Right lobe of liver (tissue), 6 donors: ENCODE measurements at regions not wholly inside any gene's neighbourhood (a gene's known extent, or its start where the extent isn't known, plus 50 kb on each side); places are given as distances from the start of the nearest gene placed in this dataset.

ENCODE experiments used
- ATAC-seq, 4 donors: fragments of 200-7000 bp; cut with Tn5 transposase; one replicate each; pipeline ENCODE4 v1.9.1; 2020; ENCODE audit warnings: mild to moderate bottlenecking in 4 of 4, moderate library complexity in 4 of 4
- DNase-seq, 3 donors: peaks; one replicate each; pipeline ENCODE4 v3.0.0-alpha.2; 2020
- H3K27ac ChIP-seq, 3 donors: fragments of 200-600 bp; one replicate each; pipeline ENCODE4 v1.8.0; 2022
- H3K27me3 ChIP-seq, 2 donors: fragments of 200-600 bp; one replicate each; pipeline ENCODE4 v1.8.0; 2022
- H3K36me3 ChIP-seq, 4 donors: fragments of 200-600 bp; sonication (generic) in 1 of 4; one replicate each; pipeline versions ENCODE4 v1.5.1 to v1.8.0; 2017 to 2022; ENCODE audit warnings: control low read depth in 1 of 4
- H3K4me1 ChIP-seq, 4 donors: fragments of 200-600 bp; sonication (generic) in 1 of 4; one replicate each; pipeline versions ENCODE4 v1.5.1 to v1.8.0; 2017 to 2022; ENCODE audit warnings: control low read depth in 1 of 4
- H3K4me3 ChIP-seq, 3 donors: fragments of 200-600 bp; one replicate each; pipeline ENCODE4 v1.8.0; 2022
- H3K9me3 ChIP-seq, 4 donors: fragments of 200-600 bp; sonication (generic) in 1 of 4; one replicate each; pipeline versions ENCODE4 v1.5.1 to v1.8.0; 2017 to 2022; ENCODE audit warnings: control low read depth in 1 of 4
- POLR2A ChIP-seq: fragments of 450-650 bp; IDR thresholded peaks from one replicate; pipeline ENCODE4 v1.6.1; 2017; ENCODE audit warnings: antibody characterized with exemption, mild to moderate bottlenecking
- WGBS: methylation state at CpG from one replicate; pipeline ENCODE4 v1.1.6; 2018; ENCODE audit warnings: low coverage, low lambda C conversion rate; ENCODE audit not compliant: insufficient coverage; ENCODE audit errors: missing lambda C conversion rate; 5-methylcytosine and 5-hydroxymethylcytosine counted together
- intact Hi-C, 2 donors: fragments of 100-400 bp; cut with DNase I; formaldehyde crosslinking; loops; one replicate each; pipeline versions ENCODE4 v1.11.2 to v1.14.1; 2022
- TF ChIP-seq, protein P1 (sequence below), 4 donors: fragments of 200-600 bp in 3 of 4; fragments of 450-650 bp in 1 of 4; IDR thresholded peaks; one replicate each; pipeline versions ENCODE4 v1.5.1 to v1.8.0; 2016 to 2022; ENCODE audit warnings: antibody characterized with exemption in 4 of 4, mild to moderate bottlenecking in 2 of 4
- donor health status: DM: no; HTN: yes; CAD: no.
- donor health status: DM: no; HTN: no; CAD: no.
- donor health status: DM: no; HTN: no; CAD: no.
- donor health status: DM: no; HTN: yes; CAD: no.
- donor health status: DM: no; HTN: yes; CAD: no.

DNA sequence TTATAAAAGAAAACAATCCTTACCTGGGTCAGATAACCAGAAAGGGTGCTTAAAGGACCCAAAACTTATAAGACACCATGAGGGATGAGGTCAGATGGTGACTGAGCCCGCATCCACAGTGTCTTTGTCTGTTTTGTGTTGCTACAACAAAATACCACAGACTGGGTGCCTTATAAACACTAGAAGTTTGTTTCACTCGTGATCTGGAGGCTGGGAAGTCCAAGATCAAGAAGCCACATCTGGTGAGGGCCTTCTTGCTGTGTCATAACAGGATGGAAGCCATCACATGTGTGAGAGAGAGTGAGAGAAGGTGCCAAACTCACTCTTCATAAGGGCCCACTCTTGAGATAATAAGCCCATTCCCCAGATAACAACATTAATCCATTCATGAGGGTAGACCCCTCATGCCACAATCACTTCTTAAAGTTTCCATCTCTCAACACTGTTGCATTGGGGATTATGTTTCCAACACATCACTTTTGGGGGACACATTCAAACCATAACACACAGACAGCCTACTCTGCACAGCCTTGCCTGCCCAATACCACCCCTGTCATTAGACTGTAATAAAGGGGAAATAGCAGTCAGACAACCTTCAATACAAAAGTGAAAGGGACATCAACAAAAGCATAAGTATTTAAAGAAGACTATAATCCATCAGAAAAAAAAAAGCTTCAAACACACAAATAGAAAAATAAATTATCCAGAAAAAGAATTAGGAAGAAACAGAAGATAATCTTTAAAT, 249.8 kb downstream of the ANAPC1 start:
- Histone ChIP-seq H3K36me3 (no peaks in the 10 kb centered on the region), H3K9me3 (no peaks in the 10 kb centered on the region), H3K27me3 (no peaks in the 10 kb centered on the region), H3K4me3 (no peak overlapping the region), H3K4me1 (no peaks in the 10 kb centered on the region), H3K27ac (no peak overlapping the region)
- no peak for TF ChIP-seq POLR2A
- TF ChIP-seq, protein P1, sequence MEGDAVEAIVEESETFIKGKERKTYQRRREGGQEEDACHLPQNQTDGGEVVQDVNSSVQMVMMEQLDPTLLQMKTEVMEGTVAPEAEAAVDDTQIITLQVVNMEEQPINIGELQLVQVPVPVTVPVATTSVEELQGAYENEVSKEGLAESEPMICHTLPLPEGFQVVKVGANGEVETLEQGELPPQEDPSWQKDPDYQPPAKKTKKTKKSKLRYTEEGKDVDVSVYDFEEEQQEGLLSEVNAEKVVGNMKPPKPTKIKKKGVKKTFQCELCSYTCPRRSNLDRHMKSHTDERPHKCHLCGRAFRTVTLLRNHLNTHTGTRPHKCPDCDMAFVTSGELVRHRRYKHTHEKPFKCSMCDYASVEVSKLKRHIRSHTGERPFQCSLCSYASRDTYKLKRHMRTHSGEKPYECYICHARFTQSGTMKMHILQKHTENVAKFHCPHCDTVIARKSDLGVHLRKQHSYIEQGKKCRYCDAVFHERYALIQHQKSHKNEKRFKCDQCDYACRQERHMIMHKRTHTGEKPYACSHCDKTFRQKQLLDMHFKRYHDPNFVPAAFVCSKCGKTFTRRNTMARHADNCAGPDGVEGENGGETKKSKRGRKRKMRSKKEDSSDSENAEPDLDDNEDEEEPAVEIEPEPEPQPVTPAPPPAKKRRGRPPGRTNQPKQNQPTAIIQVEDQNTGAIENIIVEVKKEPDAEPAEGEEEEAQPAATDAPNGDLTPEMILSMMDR (IDR thresholded peaks at IDR 0.05) = no peak
- intact Hi-C loops = no loop called here
- 61% methylated on average over 2 of the region's 2 CpGs for WGBS
- no peak for DNase-seq
- no peak for ATAC-seq

DNA sequence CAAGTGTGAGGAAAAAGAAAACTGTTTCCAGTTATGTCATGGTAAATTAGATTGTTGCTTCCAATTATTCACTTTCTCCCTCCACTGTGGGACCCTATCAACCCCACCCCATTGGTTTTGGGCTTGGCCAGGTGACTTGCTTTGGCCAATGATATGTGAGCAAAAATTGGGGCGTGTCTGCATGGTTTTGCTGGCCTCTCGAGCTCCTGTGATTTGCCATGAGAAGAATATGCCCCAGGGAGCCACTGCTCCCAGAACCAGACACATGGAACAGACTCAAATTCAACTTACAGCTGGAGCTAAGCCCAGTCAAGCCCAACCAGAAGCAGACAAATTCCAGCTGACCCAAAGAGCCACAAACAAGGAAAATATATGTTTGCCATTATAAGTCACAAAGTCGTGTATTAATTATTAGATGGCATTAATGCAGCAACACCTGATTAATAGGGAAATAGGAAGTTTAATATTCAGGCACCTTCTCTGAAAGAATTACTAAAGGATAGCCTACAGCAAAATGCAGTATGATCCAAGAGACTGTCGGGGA, 248.9 kb downstream of the ANAPC1 start:
- Histone ChIP-seq H3K27me3 (no peaks in the 10 kb centered on the region), H3K9me3 (no peaks in the 10 kb centered on the region), H3K36me3 (no peaks in the 10 kb centered on the region), H3K4me1 (no peaks in the 10 kb centered on the region), H3K4me3 (no peak overlapping the region), H3K27ac (no peak overlapping the region)
- ATAC-seq = no peak
- TF ChIP-seq, protein P1 (IDR thresholded peaks at IDR 0.05) = no peak
- no peak for TF ChIP-seq POLR2A
- intact Hi-C loops = no loop called here
- no peak for DNase-seq
- WGBS = 68% methylated on average over 4 of the region's 4 CpGs

DNA sequence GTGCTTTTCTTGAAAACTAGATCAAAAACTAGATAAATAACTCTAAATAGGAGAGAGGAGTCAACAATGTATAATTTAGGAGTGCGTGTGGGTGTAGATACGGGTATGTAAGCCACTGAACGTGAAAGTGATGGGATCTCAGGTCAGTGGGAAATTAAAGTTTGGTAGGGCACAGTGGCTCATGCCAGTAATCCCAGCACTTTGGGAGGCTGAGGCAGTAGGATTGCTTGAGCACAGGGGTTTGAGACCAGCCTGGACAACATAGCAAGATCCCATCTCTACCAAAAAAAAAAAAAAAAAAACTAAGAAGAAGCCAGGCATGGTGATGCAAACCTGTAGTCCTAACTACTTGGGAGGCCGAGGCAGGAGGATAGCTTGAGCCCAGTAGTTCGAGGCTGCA, 247.1 kb downstream of the ANAPC1 start:
- intact Hi-C loops = no loop called here

DNA sequence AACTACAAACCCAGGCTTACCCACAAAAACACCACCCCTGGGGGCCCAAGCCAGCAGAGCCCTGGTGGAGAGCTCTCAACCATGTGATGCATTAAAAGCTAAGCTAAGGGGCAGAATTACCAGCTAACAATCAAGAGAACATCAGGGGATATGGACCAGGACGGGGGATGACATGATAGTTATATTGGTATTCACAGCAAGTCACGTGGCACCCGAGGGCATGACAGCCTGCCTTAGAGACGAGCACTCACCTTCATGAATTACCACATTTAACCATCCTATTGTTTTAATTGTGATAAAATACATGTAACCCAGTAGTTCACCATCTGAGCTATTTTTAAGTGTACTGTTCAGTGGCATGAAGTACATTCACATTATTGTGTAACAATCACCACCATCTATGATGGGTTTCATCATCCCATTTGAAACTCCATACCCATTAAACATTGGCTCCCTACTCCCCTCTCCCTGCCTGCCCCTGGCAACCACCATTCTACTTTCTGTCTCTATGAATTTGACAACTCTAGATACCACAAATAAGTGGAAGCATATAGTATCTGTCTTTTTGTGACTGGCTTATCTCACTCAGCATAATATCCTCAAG, 245.6 kb downstream of the ANAPC1 start:
- no peak overlapping the region for H3K27ac ChIP-seq
- no peaks in the 10 kb centered on the region for H3K9me3 ChIP-seq
- WGBS = 84% methylated on average over 3 of the region's 4 CpGs
- H3K27me3 ChIP-seq = no peaks in the 10 kb centered on the region
- TF ChIP-seq POLR2A = no peak
- TF ChIP-seq, protein P1 (IDR thresholded peaks at IDR 0.05) = no peak
- no peaks in the 10 kb centered on the region for H3K4me1 ChIP-seq
- DNase-seq = no peak
- ATAC-seq = no peak
- no peaks in the 10 kb centered on the region for H3K36me3 ChIP-seq
- intact Hi-C loops = no loop called here
- H3K4me3 ChIP-seq = no peak overlapping the region

More for the DNA sequence above, 247.1 kb downstream of the ANAPC1 start:
- Histone ChIP-seq H3K36me3 (no peaks in the 10 kb centered on the region), H3K4me1 (no peaks in the 10 kb centered on the region), H3K4me3 (no peak overlapping the region), H3K27ac (no peak overlapping the region), H3K9me3 (no peaks in the 10 kb centered on the region), H3K27me3 (no peaks in the 10 kb centered on the region)
- no peak for TF ChIP-seq POLR2A
- TF ChIP-seq, protein P1 (IDR thresholded peaks at IDR 0.05) = no peak
- WGBS = 92% methylated on average over 5 of the region's 5 CpGs
- DNase-seq (no peak), ATAC-seq (no peak)
